ENCODE measurements at regions not wholly inside any gene's neighbourhood (a gene's known extent, or its start where the extent isn't known, plus 50 kb on each side); places are given as distances from the start of the nearest gene placed in this dataset.

DNA sequence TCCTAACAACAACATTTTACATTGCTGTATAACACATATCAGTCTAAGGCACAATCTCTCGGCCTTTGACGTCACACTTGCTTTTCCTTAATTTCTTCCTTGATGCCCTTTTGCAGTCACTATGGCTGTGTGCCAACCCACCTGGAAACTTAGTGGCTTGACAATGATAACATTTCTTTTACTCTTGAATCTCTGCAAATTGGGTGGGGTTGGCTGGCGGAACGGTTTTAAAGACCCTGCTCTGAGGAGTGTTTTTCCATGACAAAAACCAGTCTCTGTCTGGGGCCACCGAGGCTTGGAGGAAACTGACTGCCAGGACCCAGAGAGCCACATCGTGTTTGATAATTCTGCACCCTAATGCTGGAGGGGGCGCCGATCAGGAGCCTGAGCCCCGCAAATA, 115.6 kb downstream of the KLF13 start:
- H3K27me3 Mint-ChIP-seq (ENCODE audit: low read depth), result peaks cover 25% of the 10 kb centered on the region
- peaks cover 5% of the 10 kb centered on the region for H3K4me1 Mint-ChIP-seq
- no peak overlapping the region for H3K27ac Mint-ChIP-seq
- TF ChIP-seq, protein P1, sequence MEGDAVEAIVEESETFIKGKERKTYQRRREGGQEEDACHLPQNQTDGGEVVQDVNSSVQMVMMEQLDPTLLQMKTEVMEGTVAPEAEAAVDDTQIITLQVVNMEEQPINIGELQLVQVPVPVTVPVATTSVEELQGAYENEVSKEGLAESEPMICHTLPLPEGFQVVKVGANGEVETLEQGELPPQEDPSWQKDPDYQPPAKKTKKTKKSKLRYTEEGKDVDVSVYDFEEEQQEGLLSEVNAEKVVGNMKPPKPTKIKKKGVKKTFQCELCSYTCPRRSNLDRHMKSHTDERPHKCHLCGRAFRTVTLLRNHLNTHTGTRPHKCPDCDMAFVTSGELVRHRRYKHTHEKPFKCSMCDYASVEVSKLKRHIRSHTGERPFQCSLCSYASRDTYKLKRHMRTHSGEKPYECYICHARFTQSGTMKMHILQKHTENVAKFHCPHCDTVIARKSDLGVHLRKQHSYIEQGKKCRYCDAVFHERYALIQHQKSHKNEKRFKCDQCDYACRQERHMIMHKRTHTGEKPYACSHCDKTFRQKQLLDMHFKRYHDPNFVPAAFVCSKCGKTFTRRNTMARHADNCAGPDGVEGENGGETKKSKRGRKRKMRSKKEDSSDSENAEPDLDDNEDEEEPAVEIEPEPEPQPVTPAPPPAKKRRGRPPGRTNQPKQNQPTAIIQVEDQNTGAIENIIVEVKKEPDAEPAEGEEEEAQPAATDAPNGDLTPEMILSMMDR (IDR thresholded peaks at IDR 0.05; ENCODE audit: unreplicated experiment in 3 of 3), result no peak
- no peaks in the 10 kb centered on the region for H3K36me3 Mint-ChIP-seq (ENCODE audit: low read depth)
- H3K4me3 Mint-ChIP-seq, result peak overlapping the region; percentile 66 to 79 (median 77)
- H3K9me3 Mint-ChIP-seq, result no peaks in the 10 kb centered on the region

- TF ChIP-seq, protein P1 (IDR thresholded peaks at IDR 0.05; ENCODE audit: unreplicated experiment in 3 of 3), result no peak
- Mint-ChIP-seq H3K4me1 (peaks cover 5% of the 10 kb centered on the region), H3K27me3 (ENCODE audit: low read depth) (peaks cover 25% of the 10 kb centered on the region), H3K27ac (no peak overlapping the region), H3K9me3 (no peaks in the 10 kb centered on the region), H3K4me3 (peak overlapping the region in 2 of 3 experiments; percentile 77 to 79), H3K36me3 (ENCODE audit: low read depth) (no peaks in the 10 kb centered on the region)
Observed at GRCh38 chr15:31442699-31443111, 116.1 kb downstream of the KLF13 start.

DNA sequence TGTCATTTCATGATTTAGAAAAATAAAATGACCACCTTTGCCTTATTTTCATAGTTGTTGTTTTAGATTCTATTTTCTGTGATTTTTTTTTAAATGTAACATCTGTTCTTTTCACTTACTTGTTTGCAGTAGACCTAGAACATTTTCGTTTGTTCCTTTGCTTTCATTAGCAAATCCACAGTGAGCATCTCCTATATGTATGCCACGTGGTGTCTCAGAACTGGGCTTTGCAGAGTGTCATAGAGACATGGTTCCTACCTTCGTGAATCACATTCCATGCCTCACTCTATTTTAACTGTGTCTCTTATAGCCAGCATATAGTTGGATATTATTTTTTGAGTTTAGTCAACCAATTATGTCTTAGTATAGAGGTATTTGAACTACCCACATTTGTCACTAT, 118.2 kb downstream of the KLF13 start:
- Mint-ChIP-seq H3K27me3 (ENCODE audit: low read depth) (peaks cover 17% of the 10 kb centered on the region), H3K4me3 (no peak overlapping the region), H3K9me3 (no peaks in the 10 kb centered on the region), H3K4me1 (peaks cover 5% of the 10 kb centered on the region), H3K27ac (no peak overlapping the region), H3K36me3 (ENCODE audit: low read depth) (no peaks in the 10 kb centered on the region)
- TF ChIP-seq, protein P1 (IDR thresholded peaks at IDR 0.05; ENCODE audit: unreplicated experiment in 3 of 3), result no peak

DNA sequence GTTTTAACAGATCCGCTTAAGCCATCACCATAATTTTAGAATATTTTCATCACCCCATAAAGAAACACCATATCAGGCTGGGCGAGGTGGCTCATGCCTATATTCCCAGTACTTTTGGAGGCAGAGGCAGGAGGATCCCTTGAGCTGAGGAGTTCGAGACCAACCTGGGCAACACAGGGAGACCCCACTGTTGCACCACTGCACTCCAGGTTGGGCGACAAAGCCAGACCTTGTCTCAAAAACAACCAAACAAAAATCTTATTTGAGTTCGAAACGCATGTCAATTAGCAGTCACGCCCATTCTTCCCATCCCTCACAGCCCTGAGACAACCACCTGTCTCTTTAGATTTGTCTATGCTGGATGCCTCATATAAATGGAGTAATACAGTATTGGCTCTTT, 119.9 kb downstream of the KLF13 start:
- peaks cover 5% of the 10 kb centered on the region for H3K4me1 Mint-ChIP-seq
- H3K36me3 Mint-ChIP-seq (ENCODE audit: low read depth), result no peaks in the 10 kb centered on the region
- no peak overlapping the region for H3K4me3 Mint-ChIP-seq
- no peak overlapping the region for H3K27ac Mint-ChIP-seq
- peaks cover 9% of the 10 kb centered on the region for H3K9me3 Mint-ChIP-seq
- H3K27me3 Mint-ChIP-seq (ENCODE audit: low read depth), result peaks cover 13% of the 10 kb centered on the region
- TF ChIP-seq, protein P1 (IDR thresholded peaks at IDR 0.05; ENCODE audit: unreplicated experiment in 3 of 3), result no peak

- no peak overlapping the region for H3K27ac Mint-ChIP-seq
- no peak overlapping the region for H3K4me3 Mint-ChIP-seq
- TF ChIP-seq, protein P1 (IDR thresholded peaks at IDR 0.05; ENCODE audit: unreplicated experiment in 3 of 3), result no peak
- H3K9me3 Mint-ChIP-seq, result peaks cover 14% of the 10 kb centered on the region
- H3K27me3 Mint-ChIP-seq (ENCODE audit: low read depth), result peaks cover 12% of the 10 kb centered on the region
- no peaks in the 10 kb centered on the region for H3K4me1 Mint-ChIP-seq
- H3K36me3 Mint-ChIP-seq (ENCODE audit: low read depth), result no peaks in the 10 kb centered on the region
Observed at GRCh38 chr15:31447931-31448634, 121.4 kb downstream of the KLF13 start.

DNA sequence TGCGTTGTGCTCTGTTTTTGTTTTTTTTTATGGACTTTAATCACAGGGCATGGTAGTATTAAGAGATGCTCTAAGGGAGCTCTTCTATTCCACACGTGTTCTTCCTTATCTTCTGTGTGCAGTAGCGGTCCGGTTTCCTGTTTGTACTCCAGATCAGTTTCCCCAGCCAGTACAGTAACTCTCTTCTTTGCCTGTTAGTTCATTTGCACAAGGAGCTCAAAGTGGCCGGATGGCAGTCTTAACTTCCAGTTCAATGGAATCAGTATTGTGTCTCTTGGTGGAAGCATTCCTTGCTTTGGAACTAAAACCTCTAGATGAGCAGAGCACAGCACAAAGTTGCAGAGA, 122.0 kb downstream of the KLF13 start:
- peaks cover 13% of the 10 kb centered on the region for H3K27me3 Mint-ChIP-seq (ENCODE audit: low read depth)
- no peak overlapping the region for H3K27ac Mint-ChIP-seq
- H3K4me1 Mint-ChIP-seq, result no peaks in the 10 kb centered on the region
- H3K36me3 Mint-ChIP-seq (ENCODE audit: low read depth), result peaks cover 5% of the 10 kb centered on the region
- no peak overlapping the region for H3K4me3 Mint-ChIP-seq
- peaks cover 19% of the 10 kb centered on the region for H3K9me3 Mint-ChIP-seq
- TF ChIP-seq, protein P1 (IDR thresholded peaks at IDR 0.05; ENCODE audit: unreplicated experiment in 3 of 3), result no peak
